HG03060 (cell line): ENCODE measurements at regions not wholly inside any gene's neighbourhood (a gene's known extent, or its start where the extent isn't known, plus 50 kb on each side); places are given as distances from the start of the nearest gene placed in this dataset.

Experiments
- ATAC-seq: cut with Tn5 transposase; IDR thresholded peaks from one replicate; pipeline ENCODE4 v1.9.1; 2021; ENCODE audit warnings: low read depth, moderate number of reproducible peaks; ENCODE audit not compliant: unreplicated experiment

DNA sequence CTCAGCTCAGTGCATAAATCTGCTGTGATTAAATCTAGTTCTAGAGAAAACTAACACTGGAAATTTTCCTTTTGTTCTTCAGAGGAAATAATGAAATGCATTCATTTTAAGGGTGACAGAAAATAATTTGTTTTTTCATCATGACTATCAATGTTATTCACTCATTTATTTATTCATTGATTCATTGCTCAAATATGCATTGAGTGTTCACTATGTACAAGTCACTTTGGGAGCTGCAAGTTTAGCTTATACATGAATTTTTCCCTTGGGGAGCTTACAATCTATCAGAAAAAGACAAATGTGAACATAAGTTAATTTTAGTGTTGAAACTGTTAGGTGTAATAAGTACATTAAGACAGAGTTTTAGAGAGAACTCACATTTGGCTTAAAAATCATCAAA lies 897.8 kb downstream of the CENPC start:
- no peak for ATAC-seq

DNA sequence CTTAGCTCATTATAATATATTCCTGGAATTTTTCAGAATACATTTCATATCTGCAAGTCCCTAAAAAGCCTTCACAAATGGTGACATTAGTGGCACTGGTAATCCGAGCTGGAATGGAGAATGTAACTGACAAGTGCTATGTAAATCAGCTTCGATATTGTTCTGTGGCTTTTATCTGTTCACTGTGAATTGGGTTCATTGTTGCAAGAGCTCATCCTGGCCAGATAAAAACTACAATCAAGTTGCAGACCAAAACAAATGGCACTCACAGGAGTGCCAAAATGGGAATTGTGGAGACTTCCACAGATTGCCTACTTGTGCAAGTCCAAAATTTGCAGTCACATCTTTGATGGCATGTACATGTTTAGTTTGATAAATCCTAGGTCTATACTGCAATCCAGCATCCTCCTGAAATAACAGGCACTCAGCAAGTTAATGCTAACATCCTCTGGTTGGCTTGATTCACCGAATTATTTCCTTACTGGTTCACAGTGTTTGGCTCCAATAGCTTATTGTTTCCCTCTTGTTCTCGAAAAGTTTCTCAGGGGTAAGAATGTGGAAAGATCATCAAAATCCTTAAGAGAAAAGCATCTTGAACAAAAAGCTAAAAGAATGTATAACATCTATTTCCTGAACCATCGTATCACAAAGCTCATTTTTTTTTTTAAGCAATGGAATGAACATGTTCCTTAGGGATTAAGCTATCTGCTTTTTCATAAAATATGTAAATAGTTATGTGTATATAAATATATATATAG lies 904.9 kb downstream of the CENPC start:
- ATAC-seq = no peak

DNA sequence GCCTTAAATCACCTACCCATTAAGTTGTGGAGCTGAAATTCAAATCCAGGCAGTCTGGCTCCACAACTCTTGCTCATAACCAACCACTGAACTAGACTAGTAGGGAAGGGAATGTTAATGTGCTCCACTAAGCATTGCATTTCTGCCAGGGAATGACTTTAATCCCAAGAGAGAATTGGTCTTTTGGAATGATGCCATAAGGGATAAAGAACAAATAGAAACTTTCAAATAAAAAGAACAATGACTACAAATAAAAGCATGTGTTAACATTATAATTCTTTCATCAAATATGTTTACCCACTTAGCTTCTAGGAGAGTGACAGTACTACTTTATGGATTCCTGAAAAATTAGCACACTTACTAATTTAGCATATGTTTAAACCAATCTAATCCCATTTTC lies 905.9 kb downstream of the CENPC start:
- no peak for ATAC-seq

DNA sequence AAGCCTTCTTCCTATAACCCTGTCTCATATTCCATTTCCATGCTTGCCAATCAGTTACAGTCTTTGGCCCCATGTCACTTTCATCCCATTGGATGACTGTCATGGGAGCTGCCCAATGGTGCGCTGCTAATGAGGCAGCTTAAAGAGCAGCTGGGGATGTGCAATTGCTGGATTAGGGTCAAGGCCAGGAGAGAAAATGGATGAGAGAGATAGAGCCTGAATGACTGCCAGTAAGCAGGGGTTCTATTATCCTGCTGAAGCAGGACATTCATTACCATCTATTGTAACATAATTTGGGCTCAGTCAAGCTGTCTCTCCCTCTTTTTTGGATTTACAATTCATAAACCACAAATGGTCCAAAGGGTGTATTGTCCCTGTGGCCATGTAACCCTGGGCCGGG lies 909.0 kb downstream of the CENPC start:
- ATAC-seq = no peak

DNA sequence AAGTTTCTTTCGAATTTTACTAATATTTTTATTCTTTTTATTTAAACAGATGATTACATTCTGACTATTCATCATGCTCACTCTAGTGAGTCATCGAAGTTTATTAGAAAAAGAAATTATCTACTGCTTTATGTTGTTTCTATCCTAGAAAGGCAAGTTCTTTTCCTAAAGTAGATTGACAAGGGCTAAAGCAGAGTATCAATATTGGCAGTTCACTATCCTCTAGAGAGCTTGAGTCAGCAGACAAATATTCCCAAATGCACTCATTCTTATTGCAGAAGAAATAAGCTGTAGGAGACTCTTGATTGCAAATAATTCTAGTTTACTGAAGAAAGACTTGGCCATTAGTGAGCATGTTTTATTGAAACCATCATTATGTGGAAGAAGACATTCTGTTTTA lies 911.8 kb downstream of the CENPC start:
- ATAC-seq = no peak

DNA sequence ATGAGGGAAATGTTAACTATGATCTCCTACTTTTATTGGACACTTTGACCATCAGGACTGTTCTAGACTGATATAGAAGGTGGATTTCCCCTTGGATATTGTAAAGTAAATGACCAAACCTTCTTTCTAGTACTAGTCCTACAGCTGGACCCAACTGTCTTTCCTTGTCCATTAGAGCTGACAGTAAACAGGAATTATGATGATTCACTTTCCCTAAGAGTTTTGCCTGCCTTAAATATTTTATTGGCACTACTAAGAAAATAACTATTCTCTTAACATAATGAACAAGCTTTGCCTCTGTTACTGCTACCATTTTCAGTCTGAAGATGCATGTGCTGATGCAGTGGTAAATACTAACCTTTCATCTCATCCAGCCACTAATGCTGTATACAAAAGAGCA lies 915.4 kb downstream of the CENPC start:
- no peak for ATAC-seq

DNA sequence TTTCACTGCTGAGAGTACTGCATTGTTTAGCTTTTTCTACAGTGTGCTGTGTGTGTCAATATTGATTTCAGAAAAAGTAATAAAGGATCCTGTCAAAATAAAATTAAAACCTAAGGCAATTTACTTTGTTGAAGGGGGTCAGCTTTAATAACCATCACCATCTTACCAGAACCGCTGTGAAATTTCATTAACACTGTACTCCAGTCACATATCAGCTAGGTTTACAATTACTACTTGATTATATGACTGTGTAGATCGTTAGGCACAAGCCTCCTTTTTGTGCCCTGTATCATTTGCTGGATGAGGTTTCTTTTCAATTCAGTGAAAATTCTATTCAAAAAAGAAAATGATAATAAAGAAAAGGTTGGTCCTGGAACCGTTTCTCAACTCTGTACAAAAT lies 917.2 kb downstream of the CENPC start:
- no peak for ATAC-seq

DNA sequence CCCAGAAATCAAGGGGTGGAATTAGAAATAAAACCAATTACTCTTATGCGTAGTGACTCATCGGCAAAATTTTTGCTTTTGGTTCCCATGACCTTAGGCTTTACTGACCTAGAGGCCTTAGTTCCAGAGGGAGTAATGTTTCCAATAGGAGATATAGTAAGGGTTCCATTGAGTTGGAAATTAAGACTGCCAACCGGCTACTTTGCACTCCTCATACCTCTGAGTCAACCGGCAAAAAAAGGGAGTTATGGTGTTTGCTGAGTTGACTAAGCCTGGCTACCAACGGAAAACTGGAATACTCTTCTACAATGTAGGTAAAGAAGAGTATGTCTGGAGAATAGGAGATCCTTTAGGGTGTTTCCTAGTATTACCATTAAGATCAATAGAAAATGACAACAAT lies 919.8 kb downstream of the CENPC start:
- no peak for ATAC-seq

DNA sequence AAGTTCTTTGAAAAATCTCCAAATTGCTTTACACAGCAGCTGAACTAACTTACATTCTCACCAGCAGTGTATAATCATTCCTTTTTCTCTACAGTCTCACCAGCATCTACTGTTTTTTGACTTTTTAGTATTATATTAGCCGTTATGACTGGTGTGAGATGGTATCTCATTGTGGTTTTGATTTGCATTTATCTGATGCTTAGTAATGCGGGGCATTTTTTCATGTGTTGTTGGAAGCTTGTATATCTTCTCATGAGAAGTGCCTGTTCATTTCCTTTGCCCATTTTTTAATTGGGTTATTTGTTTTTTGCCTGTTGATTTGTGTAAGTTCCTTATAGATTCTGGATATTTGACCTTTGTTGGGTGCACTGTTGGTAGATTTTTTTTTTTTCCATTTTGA lies 931.7 kb downstream of the CENPC start:
- no peak for ATAC-seq

DNA sequence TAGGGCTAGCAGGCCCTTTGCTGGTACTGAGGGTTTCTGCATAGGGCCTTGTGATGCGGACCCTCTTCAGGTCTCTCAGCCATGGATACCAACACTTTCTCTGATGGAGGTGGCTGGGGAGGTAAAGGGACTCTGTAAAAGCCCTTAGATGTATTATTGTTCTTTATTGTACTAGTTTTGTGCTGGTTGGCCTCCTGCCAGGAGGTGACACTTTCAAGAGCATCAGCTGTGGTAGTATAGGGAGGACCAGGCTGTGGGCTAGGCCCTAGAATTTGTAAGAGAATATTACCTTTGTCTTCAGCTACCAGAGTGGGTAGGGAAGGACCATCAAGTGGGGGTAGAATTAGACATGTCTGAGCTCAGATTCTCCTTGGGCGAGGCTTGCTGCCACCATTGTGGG lies 936.3 kb downstream of the CENPC start:
- no peak for ATAC-seq

DNA sequence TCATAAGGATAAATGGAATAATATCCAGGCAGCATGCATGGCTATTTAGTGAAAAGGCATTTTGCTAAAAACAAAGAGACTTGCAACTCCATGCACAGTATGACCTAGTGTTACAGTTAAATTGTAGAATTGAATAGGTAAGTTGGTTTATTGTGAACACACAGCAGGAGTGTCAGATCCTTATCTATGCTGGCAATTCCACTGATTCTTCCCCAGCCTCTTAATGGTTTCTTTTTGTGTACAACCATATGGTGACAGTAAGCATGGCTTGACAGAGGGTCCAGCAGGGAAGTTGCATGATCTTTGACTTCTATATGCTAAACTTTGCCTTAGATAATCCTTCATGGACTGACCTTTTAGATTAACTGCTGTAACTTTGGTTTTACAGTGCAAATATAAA lies 936.6 kb upstream of the EPHA5 start:
- ATAC-seq = no peak

DNA sequence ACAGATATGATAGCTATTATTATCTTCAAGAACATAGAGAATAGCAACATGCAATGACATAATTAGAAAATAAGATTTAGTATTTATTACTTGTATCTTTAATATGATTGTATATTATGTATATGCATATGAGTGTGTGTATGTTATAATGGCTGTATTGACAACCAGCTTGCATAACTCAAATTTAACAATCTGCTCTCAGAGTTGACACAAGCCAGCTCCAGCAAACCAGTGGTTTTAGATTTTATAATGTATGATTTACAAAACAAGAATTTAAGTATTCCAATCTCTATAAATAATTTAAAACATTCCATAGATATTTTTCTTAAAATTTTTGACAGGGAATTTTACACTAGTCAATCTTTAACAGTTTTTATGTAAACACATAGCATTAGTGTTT lies 935.9 kb upstream of the EPHA5 start:
- no peak for ATAC-seq

DNA sequence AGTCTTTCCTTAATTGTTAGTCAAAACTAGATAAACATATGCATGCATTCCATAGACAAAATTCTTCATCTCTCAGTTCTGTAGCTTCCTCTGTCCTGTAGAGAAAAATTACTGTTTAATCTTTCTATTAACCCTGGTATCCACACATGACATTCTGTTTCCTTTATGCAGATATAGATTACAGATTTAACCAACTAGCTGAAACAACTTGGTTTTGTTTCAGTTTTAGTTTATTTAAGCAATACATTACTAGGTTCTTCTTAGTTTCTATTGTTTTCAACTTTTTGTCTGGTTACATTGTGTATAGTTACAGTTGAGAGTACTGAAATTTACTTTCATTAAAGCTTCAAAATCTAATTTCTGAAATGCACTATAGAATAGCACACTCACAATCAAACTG lies 933.9 kb upstream of the EPHA5 start:
- no peak for ATAC-seq

DNA sequence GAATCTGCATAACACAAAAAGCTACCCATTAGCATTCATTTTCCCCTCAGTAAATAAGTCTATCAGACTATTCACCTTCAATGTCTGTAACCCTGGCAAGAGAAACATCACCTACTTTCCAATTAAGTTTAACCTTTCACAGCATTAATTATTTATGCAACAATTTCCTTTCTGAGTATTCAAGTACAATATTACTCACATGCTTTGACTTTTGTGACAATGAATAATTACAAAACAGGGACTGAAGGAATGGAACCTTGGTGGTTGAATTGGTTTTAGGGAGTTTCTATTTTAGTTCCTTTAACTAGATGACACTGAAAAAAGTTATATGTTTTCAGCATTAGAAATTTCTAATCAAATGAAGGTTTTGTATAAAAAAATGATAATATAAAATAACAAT lies 932.3 kb upstream of the EPHA5 start:
- no peak for ATAC-seq

DNA sequence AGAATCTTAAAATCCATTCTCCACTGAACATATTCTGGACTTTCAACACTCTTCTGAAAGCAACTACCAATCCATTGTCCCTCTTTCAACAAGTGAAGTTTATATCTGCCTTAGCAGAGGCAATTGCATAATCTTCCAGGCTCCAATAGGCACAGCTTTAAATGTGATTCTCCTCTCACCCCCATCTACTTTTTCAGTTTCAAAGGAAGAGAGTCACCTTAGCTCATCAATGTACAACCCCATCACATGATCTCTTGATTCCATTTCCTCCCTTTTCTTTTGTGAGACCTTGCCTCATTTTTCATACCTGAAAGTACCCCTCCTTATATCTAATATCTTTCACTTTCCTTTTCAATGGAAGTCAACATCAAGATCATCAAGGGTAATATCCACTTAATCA lies 921.7 kb upstream of the EPHA5 start:
- no peak for ATAC-seq

DNA sequence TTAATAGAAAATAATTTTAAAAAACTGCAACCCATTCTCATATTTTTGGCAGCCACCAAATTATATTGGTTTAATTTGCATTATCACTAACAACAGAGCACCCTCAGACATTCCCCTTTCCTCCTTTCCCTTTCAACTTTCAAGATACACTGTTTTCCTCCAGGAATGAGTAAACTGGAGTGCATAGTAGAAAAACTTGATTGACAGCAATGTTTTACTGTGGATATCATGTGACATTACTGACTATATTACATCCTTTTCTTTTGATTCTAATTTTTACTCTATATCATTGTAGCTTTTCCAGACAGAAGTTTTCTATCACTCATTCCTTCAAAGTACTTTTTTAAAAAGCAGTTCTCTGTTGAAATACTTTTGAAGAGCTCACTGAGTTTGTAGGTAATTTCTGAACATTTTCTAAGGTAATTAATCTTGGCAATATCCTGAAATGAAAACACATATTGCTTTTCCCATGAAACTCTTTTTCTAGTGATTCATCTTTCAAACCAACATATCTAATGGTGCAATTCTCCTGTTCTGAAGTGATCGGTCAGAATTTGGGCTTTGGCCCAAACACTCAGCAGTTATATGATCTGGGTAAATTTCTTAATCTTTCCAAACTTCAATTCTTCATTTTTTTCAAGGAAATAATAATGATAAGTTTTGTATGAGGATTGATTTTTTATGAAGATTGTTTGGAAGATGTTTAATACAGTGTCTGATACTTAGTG lies 920.4 kb upstream of the EPHA5 start:
- ATAC-seq = no peak

DNA sequence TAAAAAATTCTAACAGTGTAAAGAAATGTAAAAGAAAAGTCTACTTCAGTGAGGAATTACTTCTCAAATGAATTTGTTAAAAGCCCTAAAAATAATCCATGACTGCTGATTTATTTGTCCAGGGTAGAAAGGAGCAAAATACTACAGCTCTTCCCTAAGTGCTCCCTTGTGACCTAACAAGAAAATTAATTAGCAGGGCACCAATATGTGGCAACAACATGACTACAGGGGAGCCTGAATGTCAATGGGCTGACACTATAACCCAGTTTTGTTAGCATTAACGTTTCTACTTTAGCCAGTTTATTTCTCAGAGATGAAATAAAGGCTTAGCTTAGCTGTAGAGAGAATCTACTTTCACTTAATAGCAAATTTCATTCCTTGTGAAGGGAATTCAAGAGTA lies 918.9 kb upstream of the EPHA5 start:
- ATAC-seq = no peak

DNA sequence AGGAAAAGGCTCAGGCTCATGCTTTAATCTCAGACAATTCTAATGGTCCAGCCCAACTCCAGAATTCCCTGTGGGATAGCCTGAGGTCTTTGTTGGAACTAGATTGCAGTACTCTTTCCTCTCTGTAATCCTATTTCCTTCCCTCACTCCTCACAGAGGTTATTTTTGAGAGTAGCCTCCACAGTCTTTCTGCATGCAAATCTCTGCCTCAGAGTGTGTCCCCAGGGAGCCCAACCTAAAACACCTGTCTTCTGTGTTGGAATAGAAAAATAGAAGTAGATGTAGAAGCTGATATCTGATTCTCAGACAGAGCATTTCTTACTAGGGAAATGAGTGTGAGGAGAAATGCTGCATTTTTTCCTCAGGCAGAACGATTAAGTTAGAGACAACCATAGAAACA lies 915.5 kb upstream of the EPHA5 start:
- no peak for ATAC-seq

DNA sequence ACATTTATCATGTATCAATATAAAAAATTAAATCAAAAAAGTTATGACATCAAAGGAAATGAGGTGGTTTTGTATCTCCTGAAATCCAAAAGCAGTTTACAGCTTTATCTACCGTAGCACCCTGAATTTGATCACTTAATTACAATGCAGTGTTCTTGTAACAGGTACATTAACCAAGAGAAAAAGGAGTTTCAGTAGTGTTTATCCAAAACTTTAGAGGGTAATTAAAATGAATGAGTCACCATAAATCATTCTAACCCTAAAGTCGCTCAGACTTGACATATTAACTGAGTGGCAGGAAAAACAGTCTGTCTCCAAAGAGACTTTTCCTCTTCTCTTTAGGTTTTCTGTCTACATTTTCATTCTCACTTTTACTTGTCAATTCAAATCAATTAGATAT lies 907.6 kb upstream of the EPHA5 start:
- ATAC-seq = no peak

DNA sequence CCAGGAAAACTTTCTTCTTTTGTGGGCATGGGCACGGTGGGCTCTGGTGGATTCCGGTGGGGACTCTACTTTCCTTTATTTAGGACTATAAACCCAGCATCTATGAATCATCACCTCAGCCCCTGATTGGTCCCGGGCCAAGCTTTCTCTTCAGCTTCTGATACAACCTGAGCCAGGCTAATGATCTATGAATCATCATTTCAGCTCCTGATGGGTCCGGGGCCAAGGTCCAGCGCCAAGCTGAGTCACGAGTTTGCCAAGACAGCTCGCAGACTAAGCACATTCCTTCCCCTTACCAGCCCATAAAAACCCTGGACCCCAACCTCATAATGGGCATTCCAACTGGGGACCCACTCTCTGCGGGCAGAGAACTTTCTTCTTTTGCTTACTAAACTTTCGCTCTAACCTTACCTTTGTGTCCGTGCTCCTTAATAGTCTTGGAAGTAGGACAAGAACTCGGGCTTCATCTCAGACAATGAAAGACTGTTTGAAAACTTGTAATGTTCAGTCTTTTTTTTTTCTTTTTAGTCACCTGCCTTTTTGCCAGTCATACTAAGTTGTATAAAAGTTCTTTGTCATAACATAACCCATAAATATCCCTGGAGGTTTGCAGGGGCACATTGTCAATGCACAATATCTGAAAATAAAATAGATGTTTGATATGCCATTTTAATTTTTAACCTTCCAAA lies 904.9 kb upstream of the EPHA5 start:
- ATAC-seq = no peak

DNA sequence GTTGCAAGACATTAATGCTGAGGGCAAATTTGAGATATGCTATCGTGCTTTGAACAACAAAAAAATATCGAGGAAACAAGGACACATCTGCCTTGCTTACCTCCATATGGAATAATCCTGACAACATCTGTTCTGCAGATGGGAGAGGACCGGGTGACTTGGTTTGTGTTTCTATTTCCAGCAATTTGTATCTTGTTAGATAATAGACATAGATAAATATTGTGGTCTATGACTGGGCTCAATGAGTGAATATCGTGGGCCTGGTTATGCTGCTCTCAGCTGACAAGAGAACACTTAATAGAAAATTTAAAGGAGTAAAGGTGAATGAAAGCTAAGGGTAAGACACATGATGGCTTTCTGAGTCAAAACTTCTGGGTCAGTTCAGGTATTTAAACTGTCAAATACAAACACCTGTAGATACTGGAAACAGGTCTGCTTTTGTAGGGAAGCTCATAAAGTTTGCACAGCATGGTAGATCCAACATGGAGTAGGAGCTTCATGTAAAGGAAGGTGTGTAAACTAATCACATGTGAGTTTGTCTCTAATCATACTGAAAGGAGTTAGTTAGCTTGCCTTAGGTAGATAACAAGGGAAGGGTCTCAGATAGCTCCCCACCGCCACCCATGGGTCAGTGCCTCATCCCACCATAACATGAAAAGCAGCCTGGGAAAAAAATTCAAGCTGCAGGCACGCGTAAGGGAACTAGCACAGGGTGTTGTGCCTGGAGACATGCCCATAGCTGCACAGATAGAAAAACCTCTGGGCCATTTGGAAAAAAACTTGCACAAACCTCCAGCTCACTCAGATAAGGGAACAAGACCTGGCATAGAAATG lies 904.1 kb upstream of the EPHA5 start:
- no peak for ATAC-seq
